HG03108 (cell line): ENCODE measurements at regions not wholly inside any gene's neighbourhood (a gene's known extent, or its start where the extent isn't known, plus 50 kb on each side); places are given as distances from the start of the nearest gene placed in this dataset.

ENCODE experiments used
- ATAC-seq: cut with Tn5 transposase; IDR thresholded peaks from one replicate; pipeline ENCODE4 v1.9.1; 2021; ENCODE audit warnings: moderate library complexity; ENCODE audit not compliant: unreplicated experiment

- no peak for ATAC-seq
Measured at GRCh38 chr4:32119907-32120306, 1399.7 kb downstream of the PCDH7 start.

GRCh38 chr4:32128549-32128948, 1408.4 kb downstream of the PCDH7 start:
- no peak for ATAC-seq

DNA sequence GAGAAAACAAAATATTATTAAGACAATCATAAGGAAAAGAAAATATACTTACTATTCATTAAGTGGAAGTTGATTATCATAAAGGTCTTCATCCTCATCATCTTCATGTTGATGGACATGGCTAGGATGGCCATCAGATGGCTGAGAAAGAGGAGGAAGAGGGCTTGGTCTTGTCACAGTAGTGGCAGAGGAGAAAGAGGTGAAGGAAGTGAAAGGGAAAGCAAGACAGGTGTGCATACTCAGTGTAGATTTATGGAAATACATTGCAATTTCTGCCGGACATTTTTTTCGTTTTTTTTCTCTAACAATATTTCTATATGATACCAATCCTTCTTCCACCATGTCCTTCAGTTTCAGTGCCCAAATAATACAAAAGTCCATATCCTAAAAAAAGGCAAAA, 1409.8 kb downstream of the PCDH7 start:
- ATAC-seq = no peak

DNA sequence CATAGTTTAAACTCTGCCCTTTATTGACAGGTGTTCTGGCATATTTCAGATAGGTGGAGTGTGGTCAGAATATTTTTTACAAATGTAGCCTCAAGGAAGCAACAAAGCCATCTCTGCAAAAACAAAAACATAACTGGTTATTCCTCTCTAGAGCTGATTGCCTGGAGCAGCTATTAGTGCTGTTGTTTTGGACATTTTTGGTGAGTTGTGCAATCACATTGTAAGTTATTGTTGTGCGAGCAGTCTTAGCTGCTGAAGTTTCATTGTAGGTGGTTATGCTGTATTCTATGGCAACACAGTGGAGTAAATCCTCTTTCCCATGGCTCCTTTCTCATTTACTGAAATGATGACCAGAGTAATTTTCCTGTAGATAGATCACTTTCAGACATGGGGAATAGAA, 1413.0 kb downstream of the PCDH7 start:
- no peak for ATAC-seq

DNA sequence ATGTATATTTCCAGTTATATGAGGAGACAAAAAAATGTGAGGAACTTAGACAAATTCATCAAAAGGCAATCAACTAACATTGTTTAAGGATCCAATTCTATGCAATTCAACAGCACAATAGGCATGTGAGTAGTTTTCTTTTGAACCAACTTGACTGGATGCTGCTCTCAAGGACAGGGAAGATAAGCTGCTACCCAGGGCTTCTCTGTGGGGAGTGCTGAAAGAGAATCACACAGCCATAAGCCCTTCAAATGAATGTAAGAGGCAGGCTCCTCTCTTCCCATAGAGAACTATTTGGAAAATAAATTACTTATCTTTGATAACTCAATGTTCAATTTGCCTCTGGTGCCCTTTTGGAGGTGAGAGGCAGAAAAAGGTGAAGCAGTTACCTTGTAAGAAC, 1413.6 kb downstream of the PCDH7 start:
- ATAC-seq = no peak

- ATAC-seq = no peak
Measured at GRCh38 chr4:32135642-32136041, 1415.5 kb downstream of the PCDH7 start.

DNA sequence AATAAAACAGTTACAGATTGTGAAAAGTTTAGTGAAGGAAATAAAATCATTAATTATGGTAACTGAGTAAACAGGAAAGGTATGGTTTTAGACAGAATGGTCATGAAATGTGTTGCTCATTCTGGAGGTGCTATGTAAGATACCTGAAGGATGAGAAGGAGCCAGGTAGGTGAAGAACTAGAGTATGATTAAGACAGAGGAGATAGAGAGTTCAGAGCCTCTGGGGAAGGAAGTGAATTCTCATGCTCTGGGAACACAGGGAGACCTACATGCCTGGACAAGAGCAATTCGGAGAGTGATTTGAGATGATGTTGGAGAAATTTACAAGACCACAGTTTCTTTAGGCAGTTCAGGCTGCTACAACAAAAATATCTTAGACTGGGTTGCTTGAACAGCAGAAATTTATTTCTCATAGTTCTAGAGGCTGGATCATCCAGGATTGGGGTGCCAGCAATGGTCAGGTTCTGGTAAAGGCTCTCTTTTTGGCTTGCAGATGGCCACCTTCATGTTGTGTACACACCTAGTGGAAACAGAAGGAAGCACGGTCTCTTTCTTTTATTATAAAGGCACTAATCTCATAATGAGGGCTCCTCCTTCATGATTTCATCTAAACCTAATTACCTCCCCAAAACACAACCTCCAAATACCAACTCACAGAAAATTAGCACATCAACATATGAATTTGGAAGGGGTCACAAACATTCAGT, 1416.1 kb downstream of the PCDH7 start:
- ATAC-seq = no peak

- ATAC-seq = no peak
Measured at GRCh38 chr4:32140636-32141035, 1420.5 kb downstream of the PCDH7 start.

DNA sequence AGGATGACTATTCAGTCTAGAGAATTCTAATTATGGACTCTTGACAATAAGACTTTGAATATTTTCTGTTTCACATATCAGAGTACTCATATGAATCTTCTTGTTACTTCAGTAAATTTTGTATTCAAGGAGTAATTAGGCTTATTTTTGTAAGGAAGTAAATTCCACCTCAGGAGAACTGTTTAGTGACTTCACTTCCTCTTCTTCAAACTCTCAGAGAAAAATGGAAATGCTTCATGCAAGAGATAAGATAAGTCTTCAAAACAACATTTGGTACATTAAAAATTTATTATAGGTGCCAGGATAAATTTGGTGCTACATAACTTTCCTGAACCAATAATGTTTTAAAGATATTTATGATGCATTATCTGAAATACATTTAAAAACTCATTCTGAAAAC, 1421.9 kb downstream of the PCDH7 start:
- no peak for ATAC-seq

DNA sequence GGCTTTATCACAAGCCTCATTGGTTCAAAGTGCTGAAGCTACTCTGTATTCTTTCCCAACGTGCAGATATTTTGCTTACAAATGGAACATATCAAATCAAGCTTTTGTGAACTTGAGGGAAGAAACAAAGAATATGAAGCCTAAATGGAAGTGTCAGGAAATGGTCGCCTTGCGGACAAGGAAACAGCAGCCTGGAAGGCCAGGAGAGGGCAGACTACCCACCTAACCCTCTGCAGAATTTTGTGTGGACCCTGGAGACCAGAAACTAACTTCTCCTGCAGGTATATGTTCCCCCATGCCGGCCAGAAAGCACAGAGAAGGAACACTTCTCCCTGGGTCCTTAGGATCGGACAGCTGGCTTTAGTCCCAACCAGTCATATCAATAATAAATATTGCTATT, 1425.8 kb downstream of the PCDH7 start:
- no peak for ATAC-seq

- no peak for ATAC-seq
Measured at GRCh38 chr4:32147446-32148085, 1427.4 kb downstream of the PCDH7 start.

GRCh38 chr4:32148111-32148666, 1428.0 kb downstream of the PCDH7 start:
- no peak for ATAC-seq

GRCh38 chr4:32158961-32159360, 1438.8 kb downstream of the PCDH7 start:
- no peak for ATAC-seq

DNA sequence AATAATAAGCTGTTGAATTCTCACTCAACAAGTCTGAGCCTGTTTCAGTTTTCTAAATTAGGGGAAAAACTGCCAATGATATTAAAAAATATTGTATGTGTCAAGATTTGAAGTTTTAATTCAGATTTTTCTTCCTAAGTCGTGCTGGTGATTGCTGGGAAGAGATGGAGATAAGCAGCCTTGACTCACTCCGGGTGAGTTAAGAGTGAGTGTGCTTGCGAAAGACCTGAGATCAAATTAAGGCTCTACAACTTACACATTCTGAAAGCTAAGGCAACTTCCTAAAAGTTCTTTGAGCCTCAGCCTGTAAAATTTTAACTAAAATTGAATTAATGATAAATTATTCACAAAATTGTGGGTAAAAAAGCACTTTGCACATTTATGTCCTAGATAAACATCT, 1441.2 kb downstream of the PCDH7 start:
- ATAC-seq = no peak

DNA sequence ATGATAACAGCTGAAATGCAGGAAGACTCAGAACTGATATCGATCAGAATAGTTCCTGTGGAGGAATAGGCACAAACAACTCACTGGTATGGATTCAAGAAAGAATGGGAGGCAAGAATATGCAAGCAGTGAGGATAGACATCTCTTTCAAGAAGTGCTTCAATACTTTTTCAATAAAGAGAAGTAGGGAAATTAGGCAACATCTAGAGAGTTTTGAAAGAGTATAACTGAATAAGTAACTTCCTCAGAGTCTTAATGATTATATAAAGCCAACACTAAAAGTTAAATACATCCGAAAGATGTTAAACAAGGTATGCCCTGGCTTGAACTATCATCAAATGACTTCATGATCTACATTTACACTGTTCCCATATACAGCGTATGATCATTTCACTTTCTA, 1443.0 kb downstream of the PCDH7 start:
- no peak for ATAC-seq

DNA sequence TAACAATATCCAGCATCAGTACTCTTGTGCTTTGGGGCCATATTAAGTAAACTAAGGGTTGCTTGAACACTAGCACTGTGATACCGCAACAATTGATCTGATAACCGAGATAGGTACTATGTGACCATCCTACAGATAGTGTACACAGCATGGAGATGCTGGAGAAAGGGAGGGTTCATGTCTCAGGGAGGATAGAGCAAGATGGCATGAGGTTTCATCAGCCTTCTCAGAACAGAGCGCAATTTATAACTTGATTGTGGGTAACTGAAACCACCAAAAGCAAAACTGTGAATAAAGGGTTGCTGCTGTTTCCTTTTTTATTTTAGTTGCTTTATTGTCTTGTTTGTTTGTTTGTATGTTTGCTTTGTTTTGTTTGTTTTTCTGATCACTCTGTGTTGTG, 1449.7 kb downstream of the PCDH7 start:
- ATAC-seq = no peak

DNA sequence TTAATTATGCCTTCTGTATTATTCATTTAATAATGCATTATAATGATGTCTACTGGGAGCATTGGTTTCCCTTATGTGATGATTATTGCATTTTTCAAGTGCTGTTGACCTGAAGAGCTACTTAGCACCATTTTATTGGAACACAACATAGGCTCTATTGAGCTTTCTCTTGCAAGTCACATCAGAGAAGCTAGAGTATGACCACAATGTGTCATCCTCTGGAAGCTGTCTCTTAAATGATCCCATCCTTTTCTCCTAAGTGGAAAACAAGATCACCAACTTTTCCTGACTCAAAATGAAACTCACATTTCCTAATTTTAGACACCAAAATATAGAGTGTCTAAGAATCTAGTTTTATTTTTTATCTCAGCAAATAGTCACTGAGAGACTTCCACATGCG, 1451.9 kb downstream of the PCDH7 start:
- ATAC-seq = no peak

- ATAC-seq = no peak
Measured at GRCh38 chr4:32172761-32173160, 1452.6 kb downstream of the PCDH7 start.

GRCh38 chr4:32180086-32180485, 1459.9 kb downstream of the PCDH7 start:
- ATAC-seq = no peak

GRCh38 chr4:32184186-32184585, 1464.0 kb downstream of the PCDH7 start:
- no peak for ATAC-seq

- no peak for ATAC-seq
Measured at GRCh38 chr4:32189130-32189529, 1469.0 kb downstream of the PCDH7 start.

DNA sequence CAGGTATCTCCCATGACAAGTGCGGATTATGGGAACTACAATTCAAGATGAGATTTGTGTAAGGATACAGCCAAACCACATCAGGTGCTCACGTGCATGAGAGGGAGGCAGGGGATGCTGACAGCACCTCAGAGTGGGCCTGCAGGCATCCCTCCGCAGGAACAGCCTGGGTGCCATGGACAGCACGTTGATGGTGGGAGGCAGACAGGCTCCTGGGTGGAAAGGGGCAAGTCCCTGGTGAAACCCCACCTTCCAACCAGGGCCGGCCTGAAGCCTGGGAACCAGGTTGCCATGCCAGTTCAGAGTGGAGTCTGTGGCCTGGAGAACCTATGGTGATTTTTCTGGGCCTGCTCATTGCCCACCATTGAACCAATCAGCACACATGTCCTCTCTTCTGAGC, 1469.6 kb downstream of the PCDH7 start:
- ATAC-seq = no peak

GRCh38 chr4:32191961-32192360, 1471.8 kb downstream of the PCDH7 start:
- ATAC-seq = no peak
